GM19438 (cell line): ENCODE measurements at regions not wholly inside any gene's neighbourhood (a gene's known extent, or its start where the extent isn't known, plus 50 kb on each side); places are given as distances from the start of the nearest gene placed in this dataset.

Experiments
- ATAC-seq: cut with Tn5 transposase; IDR thresholded peaks from one replicate; pipeline ENCODE4 v1.9.1; 2021; ENCODE audit warnings: low read depth; ENCODE audit not compliant: unreplicated experiment

DNA sequence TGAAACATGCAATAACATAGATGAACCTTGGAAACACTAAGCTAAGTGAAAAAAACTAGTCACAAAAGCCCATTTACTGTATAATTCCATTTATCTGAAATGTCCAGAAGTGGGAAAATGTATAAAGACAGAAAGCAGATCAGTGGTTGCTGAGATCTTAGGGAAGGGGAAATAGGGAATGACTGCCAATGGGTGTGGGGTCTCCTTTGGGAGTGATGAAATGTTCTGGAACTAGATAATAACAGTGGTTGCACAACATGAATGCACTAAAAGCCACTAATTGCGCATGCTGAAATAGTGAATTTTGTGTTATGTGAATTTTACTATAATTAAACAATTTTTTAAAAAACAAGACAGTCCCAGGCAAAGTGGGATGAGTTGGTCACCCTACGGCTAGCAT, 472.8 kb downstream of the CCDC171 start:
- ATAC-seq, result no peak

DNA sequence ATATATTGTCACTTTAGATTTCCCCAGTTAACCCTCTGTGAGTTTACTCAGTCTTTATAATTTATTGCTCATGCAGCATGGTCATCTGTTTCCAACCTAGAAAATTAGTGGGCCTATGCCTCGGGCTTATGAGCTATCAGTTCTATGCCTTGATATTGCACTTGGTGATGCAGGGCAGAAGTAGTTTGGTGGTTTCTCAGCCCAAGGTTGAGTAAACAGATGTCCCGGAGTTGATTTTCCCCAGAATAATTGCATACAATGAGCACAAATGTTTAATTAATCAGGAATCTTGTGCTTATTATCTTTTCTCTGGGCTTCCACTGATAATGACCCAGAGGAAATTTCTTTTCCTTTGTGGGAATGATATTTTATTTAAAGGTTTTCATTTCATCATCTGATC, 474.0 kb downstream of the CCDC171 start:
- no peak for ATAC-seq

DNA sequence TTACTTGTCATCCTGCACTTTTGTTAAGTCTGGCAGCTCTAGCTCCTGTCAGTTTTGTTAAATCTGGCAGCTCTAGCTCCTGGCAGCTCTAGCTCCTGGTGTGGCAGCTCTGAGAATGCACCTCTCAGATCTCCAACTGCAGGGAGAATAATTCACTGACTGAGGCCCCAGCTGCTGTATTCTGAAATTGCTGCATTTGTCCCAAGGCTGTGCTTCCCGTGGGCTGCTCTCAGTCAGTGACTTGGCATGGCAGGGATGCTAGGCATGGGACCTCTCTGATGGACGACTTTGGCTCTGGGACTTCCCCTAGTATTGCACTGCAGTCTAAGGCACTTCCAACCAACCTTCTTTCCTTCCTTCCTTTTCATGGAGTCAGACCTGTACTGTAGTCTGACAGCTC, 475.7 kb downstream of the CCDC171 start:
- no peak for ATAC-seq

DNA sequence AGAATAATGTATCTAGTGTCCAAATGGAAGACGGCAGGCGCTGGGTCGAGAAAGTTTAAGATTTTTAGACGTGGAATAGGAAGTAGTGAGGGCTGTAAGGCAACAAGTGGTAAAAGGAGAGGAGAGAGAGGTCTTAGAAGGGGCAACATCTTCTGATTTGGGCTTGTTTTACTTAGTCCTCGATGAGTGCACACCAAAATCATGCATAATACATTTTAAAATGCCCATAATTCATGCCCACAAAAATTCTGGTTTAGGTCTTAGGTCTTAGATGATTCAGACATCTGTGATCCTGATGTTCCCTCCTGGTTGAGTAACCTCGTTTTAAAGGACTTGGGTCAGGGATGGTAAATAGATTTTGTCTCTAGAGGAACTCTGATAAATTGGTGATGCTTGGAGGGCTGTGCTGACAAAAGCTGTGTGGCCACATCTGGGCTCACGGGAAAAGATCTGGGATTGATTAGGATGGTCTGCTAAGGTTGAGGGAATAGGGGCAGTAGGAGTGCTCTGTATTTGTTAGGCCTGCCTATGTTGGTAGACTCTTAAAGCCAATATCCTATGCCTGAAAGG, 476.3 kb downstream of the CCDC171 start:
- no peak for ATAC-seq

DNA sequence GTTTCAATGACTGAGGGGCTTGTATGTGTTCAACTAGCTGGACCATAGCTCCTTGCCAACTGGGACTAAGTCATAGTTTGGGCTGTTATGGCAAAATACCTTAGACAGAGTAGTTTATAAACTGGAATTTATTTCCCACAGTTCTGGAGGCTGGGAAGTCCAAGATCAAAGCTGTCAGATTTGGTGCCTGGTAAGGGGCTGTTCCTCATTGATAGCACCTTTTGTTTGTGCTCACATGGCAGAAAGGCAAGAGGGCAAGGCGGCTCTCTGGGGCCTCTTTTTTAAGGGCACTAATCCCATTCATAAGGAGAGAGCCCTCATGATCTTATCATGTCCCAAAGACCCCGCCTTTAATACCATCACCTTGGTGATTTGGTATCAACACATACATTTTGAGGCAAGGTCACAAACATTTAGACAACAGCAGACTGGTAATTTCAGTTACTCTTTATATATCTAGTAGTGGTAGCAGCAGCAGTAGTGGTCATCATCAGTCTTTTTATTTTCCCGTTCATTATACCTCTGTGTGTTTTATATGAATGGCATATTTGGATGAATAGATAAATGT, 477.0 kb downstream of the CCDC171 start:
- no peak for ATAC-seq

DNA sequence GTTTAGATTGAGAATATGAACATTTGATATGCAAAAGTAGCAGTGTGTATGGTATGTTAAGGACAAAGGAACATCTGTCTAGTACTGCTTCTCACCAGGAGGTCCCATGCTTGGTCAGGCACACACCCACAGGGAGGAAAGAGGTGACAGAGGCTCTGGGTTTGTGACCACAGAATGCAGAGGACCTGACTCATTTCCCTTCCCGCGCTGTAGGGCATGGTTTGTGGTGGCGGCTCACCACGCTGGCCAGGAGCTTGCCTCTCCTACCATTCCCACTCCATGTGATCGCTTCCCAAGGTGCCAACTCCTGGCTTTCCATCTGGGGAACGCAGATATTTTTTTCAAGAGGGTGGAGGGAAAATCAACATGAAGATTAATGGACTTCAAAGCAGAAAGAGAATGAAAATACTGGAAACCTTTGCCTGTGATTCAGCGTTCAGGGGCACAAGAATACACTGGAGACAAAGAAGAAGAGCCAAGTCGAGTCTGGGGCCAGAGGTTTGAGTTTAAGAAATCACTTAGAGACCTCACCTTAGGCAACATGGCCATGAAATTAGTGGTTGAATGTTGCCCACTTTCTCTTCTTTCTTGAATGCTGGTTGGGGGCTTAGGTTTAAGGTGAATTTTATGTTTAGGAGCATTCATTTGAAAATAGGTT, 477.8 kb downstream of the CCDC171 start:
- ATAC-seq, result peak; percentile 92

DNA sequence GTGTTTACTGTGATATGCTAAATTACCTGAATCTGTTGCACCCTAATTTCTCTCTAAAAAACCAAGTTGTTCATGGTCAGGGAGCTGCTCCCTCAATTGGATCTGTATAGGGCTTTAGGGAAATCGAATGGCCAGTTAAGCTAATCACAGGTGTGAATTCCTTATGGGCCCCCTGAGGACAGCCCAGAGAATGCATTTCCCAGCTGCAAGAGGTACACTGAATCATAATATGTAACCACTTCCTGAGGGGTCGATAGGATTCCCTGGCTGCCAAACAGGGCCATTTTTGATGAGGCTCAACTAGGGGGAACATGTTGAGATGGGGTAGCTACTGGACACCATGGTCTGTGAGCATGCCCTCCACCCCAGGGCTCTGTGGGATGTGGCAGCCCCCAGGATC, 478.6 kb downstream of the CCDC171 start:
- no peak for ATAC-seq

DNA sequence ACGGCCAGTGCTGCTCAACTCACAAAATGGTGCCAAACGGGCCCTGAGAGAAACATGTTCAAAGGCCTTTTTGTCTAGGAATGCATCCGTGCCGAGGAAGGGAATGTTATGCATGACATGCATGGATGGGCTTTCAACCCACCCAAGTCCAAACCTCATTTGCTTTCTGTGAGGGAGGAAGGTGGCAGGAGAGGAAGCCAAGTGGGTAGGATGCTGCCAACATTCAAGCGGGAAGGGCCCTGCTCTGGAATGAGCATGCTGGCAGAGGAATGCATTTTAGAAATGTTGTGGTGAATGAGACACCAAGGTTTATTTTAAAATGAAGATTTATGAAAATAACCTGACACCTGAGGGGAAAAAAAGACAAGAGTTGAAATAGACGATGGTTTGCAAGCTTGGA, 479.1 kb downstream of the CCDC171 start:
- ATAC-seq, result no peak

DNA sequence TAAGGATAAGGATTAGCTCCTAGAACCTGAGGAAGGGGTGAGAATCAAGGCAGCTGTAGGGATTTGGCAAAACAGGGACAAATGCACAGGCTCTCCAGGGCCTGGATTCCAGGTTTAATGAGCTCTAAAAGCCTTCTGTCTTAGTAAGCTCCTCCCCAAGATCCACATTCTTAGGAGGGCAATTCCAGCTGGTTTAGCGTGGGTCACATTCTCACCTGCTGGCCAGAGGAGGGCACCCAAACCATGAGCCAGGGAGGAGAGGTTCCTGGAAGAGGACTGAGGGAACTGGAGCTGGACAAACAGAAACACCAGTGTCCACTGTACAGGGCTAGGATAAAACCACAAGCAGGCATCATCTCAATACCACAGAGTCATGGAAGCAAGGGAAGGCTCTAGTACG, 480.0 kb downstream of the CCDC171 start:
- no peak for ATAC-seq

DNA sequence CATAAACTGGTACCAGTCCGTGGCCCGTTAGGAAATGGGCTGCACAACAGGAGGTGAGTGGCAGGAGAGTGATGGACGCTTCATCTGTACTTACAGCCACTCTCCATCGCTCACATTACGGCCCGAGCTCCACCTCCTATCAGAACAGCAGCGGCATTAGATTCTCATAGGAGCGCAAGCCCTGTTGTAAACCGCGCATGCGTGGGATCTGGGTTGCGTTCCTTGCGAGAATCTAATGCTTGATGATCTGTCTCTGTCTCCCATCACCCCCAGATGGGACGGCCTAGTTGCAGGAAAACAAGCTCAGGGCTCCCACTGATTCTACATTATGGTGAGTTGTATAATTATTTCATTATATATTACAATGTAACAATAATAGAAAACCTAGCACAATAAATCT, 480.4 kb downstream of the CCDC171 start:
- no peak for ATAC-seq

DNA sequence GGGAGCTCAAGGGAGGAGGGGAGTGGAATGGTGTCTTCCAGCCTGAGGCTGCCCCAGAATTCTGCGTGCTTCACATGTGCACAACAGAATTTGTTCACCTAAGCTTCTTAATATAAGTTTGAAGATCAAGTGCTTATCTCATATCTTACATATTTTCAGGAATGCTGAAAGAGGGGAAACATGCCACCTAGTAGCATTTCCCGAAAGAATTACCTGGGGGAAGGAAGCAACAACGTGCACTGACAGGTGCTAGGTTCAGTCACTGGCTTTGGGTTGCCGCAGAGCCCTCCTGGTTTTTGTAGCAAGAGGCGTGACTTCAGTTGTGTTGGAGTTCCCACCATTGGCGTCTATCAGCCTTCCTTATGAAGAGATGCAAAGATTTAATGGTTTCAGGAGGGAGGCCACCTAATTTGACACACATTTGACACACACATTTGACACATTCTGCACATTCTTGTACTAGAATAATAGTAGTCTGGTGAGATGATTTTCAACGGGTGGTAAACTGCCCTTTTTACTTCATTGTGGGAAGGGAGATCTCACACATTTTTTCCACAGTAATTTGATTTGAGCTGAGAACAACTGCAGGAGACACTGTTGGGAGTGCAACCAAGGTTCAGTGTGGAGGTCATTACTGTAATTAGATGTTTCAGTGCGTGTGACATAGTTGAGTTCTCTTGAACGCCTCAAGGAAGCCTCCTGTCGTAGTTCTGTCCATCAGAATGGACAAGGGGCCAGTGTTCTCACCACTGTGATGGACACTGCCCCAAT, 481.3 kb downstream of the CCDC171 start:
- ATAC-seq, result no peak

DNA sequence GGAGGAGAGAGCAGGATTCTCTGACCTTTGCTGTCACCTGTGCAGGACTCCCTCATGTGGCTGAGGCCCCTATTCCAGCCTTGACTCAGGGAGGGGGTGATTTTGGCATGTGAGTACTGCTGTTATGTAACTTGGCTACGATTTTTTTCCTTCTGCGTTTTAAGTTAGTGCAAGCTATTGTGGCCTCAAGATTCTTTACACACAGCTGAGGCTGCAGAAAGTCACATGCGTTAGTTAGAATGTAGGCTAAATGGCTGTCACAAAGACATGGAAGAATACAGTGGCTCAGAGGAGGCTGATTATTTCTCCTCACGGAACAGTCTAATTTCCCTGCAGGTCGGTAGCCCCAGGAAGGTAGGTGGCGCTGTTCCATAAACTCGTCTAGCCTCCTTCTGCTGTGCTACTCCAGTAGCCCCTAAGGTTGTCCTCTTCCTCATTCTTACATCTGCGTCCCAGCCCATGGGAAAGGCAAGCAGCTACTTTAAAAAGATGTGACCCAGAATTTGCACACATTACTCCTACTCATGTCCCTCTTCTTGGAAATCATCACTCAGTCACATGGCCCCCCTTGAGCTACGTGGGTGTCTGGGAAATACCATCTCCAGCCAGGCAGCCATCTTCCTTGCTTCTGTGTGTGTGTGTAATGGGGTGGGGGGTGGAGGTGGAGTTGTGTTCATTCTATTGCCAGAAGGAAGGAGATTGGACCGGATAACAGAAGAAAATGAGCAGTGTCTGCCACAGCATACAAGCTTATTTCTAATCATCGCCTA, 486.6 kb downstream of the CCDC171 start:
- ATAC-seq, result no peak

DNA sequence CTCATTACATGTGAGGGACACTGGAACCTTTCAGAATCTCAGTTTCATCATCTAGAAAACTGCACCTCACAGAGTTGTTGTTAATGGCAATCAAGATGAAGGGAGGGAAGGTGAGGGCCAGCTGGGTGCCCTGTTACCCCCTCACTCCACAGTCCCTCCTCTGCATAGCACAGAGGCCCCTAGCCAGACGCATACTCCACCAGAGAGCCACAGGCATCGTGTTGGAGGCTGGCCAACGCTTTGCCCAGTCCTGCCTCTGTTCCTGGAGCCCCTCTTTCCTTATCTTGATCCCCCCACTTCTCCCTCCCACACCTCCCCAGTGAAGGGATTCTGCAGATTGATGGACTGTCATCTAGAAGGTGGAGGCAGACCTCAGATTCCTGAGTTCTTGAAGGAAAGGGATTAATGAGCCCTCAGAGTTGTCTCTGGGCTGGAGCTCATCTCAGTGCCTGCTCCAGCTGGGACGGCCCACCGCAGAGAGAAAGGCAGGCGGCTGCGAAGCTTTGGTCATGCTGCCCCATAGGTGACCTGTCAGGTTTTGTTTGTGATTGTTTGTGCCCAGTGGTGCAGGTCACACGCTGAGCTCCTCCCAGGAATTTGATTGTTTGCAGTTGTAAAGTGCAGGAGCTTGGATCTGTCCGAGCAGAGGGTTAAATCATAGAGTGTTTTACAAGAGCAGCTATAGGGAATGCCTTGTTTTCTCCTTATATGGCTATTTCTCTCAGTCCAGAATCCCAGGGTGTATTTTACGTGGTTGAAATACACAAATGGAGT, 487.3 kb downstream of the CCDC171 start:
- ATAC-seq, result no peak

DNA sequence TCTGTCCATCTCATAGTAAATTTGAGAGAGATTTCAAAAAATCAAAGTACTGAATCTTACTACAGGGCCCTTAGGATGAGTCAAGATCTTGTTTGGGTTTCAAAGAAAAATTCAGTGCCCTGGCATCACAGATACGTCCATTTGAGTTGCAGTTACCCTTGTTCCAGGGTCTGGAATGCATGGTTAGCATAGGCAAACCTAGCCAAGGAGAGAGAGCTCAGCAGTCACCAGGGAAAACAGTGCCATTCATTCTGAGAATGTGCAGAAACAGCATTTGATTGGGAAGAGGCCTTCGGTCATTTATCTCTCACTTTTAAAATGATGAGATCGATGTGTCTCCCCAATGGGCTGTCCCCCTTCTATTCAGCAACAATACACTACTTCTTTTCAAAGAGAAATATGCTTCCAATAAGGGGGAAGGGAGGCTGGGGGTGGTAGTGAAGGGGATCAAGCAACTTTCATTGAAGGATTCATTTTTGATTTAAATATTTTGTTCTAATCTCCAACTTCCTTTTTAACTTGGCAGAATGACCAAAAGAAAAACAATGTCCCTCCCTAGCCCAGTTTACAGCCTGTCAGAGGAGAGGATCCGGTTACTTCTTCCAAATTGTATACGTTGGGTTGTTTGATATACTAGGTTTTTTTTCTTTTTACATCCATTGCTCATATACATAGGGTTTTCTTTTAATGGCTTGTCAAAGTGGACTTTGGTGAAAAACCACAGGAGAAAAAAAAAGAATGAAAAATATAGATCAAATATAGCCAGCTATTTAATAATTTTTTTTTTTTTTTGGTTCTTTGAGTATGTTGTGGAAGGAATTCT, 491.1 kb downstream of the CCDC171 start:
- no peak for ATAC-seq

DNA sequence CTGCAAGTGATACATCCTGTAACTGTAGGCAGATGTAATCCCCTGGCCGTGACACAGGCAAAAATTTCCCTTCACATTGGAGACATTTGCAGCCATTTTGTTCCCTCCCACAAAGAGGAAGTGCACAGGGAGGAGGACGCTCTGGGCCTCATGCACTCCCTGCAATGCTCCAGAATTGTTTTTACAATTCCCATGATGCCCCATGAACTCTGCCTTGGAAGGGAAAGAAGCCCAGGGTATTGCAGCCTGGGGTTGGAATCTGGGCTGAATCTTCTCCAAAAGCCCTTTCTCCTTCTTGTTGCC, 491.7 kb downstream of the CCDC171 start:
- ATAC-seq, result no peak

DNA sequence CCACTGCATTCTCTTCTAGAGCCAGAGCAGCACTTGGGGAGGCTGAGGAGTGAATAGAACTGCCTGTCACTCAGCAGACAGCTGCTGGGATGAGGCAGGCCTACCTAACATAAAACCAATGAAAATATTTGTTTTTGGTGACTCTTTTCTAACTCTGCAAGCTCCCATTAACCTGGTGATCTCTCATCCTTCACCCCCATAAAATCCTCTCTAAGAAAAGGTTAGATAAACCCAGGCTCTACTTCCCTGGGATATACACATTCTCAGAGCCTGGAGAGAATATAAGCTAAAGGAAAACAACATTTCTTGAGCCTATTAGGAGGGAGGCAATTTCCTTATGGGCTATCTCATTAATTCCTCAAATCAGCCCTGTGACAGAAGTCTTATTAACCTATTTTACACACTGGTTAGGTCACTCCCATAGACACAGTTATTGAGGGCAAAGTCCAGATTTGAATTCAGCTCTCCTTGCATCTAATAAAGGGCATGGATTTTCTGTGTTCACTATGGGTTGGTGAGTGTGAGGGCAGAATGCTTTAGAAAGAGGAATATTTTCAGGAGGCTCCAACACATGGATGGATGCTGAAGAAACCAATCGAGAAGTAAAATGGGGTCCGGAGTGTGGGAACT, 492.9 kb downstream of the CCDC171 start:
- no peak for ATAC-seq

DNA sequence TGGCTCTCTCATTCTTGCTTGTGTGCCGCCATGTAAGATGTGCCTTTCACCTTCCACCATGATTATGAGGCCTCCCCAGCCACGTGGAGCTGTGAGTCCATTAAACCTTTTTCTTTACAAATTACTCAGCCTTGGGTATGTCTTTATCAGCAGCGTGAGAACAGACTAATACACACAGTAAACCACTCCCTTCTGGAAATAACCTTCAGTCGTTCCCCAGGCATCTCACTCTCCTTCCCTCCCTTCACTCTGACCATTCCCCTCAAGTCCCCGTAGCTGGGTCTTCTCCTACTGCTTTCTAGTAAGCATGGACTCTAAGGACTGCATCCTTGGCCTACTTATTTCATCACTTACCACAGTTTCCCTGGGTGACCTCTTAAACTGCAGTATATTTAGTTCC, 493.9 kb downstream of the CCDC171 start:
- ATAC-seq, result no peak

DNA sequence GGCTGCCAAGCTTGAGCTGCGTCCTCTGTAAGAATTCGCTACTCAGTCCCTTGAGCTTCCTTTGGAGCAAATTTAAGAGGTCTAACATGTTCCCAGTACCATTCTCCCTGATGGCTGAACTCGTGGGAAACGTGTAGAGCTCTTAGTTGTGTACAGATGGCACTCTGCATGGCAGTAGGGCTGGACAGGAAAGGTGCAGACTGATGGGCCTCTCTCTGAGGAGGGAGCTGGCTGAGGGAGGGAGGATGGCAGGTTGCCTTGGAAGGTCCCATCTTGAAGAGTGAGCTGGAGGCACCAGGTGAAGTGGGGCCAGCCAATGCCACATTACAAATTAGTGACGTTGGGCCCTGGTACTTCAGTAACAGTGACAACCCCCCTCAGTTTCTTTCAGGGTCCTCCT, 495.3 kb downstream of the CCDC171 start:
- ATAC-seq, result no peak

DNA sequence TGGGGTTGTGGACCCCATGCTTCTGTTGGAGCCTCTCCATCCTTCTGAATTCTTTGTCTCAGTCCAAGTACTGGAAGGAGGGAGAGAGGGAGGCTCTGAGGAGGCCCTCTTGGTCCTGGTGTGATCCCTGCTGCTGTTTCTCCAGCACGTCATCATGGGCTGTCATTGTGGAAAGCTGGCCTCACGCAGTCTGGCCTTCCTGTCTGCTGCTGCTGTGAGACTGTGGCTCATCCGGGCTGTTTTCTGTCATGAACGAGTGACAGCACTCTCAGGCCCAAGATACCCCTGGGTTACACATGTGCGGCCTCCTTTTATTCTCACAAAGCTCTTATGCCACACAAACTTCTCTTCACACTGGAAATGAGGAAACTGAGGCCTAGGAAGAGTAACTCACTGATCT, 499.3 kb downstream of the CCDC171 start:
- ATAC-seq, result no peak
